ENCODE measurements at regions not wholly inside any gene's neighbourhood (a gene's known extent, or its start where the extent isn't known, plus 50 kb on each side); places are given as distances from the start of the nearest gene placed in this dataset.

DNA sequence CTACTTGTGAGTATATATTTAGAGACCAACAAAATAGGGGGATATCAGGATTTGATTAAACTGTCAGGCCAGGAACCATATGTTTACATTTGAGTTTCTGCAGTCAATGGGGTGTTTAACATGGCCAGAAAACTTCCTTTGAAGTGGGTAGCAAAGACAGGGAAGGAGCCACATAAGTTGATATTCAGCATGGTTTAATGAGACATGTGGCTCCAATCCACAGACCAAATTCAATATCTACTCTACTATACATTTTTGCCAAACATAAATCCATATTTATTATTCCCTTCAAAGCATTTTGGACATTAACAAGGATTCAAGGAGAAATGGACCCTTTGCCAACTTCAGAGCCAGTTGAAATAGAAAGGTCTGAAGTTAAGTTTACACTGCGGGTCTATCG, 99.8 kb downstream of the TAF11L14 start:
- Histone ChIP-seq H3K36me3 (ENCODE audit: control insufficient read depth, insufficient read depth, low read length) (no peaks in the 10 kb centered on the region), H3K27ac (no peak overlapping the region), H3K27me3 (ENCODE audit: control insufficient read depth, insufficient read depth, low read length) (no peaks in the 10 kb centered on the region), H3K9me3 (ENCODE audit: control insufficient read depth, low read length) (no peaks in the 10 kb centered on the region), H2AFZ (no peak overlapping the region), H3K4me3 (ENCODE audit: low read depth, low read length) (no peak overlapping the region), H3K4me2 (ENCODE audit: low read length) (no peak overlapping the region), H3K79me2 (no peaks in the 10 kb centered on the region), H3K9ac (no peak overlapping the region), H3K4me1 (no peaks in the 10 kb centered on the region)
- TF ChIP-seq, protein P1, sequence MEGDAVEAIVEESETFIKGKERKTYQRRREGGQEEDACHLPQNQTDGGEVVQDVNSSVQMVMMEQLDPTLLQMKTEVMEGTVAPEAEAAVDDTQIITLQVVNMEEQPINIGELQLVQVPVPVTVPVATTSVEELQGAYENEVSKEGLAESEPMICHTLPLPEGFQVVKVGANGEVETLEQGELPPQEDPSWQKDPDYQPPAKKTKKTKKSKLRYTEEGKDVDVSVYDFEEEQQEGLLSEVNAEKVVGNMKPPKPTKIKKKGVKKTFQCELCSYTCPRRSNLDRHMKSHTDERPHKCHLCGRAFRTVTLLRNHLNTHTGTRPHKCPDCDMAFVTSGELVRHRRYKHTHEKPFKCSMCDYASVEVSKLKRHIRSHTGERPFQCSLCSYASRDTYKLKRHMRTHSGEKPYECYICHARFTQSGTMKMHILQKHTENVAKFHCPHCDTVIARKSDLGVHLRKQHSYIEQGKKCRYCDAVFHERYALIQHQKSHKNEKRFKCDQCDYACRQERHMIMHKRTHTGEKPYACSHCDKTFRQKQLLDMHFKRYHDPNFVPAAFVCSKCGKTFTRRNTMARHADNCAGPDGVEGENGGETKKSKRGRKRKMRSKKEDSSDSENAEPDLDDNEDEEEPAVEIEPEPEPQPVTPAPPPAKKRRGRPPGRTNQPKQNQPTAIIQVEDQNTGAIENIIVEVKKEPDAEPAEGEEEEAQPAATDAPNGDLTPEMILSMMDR (IDR thresholded peaks at IDR 0.05) = no peak

DNA sequence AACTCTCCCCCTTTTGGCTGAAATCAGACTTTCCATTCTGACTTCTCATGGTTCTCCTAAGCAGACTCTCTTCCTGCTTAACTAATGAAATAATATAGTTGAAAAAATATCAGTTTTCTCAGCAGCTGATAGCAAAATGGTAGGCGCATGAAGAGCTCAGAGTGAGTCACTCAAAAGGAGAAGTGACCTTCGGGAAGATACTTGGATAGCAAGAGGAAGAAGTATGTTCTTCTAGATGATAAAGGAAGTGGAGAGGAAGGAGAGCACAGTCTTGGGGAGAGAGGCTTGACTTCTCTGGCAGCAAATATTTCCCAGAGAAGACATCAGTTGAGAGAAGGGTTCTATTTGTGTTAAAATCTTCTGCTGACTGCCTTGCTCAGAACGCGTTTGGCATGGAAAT, 101.5 kb downstream of the TAF11L14 start:
- H3K9ac ChIP-seq = no peak overlapping the region
- no peaks in the 10 kb centered on the region for H3K4me1 ChIP-seq
- no peak overlapping the region for H3K4me3 ChIP-seq (ENCODE audit: low read depth, low read length)
- H3K4me2 ChIP-seq (ENCODE audit: low read length) = no peak overlapping the region
- H3K79me2 ChIP-seq = no peaks in the 10 kb centered on the region
- H3K9me3 ChIP-seq (ENCODE audit: control insufficient read depth, low read length) = no peaks in the 10 kb centered on the region
- H3K36me3 ChIP-seq (ENCODE audit: control insufficient read depth, insufficient read depth, low read length) = no peaks in the 10 kb centered on the region
- TF ChIP-seq, protein P1 (IDR thresholded peaks at IDR 0.05) = no peak
- no peak overlapping the region for H3K27ac ChIP-seq
- no peaks in the 10 kb centered on the region for H3K27me3 ChIP-seq (ENCODE audit: control insufficient read depth, insufficient read depth, low read length)
- no peak overlapping the region for H2AFZ ChIP-seq

DNA sequence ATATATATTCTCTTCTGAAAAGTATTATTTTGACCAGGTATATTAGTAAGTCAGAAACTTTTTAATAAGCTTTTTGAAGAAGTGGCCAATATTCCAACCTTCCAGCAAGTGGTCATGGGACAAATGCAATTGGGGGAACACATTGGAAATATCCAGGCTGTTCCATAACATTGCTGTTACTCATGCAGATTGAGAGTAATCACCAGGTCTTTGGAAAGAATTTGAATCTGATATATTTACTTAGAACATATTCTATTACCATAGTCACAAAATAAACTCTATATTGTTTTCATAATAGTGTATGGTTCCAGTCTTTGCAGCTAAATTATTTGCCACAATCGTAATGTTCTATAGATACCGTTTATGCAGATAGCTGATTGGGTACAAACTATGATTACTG, 102.8 kb downstream of the TAF11L14 start:
- H3K4me1 ChIP-seq = no peaks in the 10 kb centered on the region
- no peaks in the 10 kb centered on the region for H3K27me3 ChIP-seq (ENCODE audit: control insufficient read depth, insufficient read depth, low read length)
- H3K9me3 ChIP-seq (ENCODE audit: control insufficient read depth, low read length) = no peaks in the 10 kb centered on the region
- no peaks in the 10 kb centered on the region for H3K79me2 ChIP-seq
- no peak overlapping the region for H3K9ac ChIP-seq
- H2AFZ ChIP-seq = no peak overlapping the region
- no peak overlapping the region for H3K4me2 ChIP-seq (ENCODE audit: low read length)
- no peaks in the 10 kb centered on the region for H3K36me3 ChIP-seq (ENCODE audit: control insufficient read depth, insufficient read depth, low read length)
- TF ChIP-seq, protein P1 (IDR thresholded peaks at IDR 0.05) = no peak
- H3K4me3 ChIP-seq (ENCODE audit: low read depth, low read length) = no peak overlapping the region
- no peak overlapping the region for H3K27ac ChIP-seq

- Histone ChIP-seq H3K27me3 (ENCODE audit: control insufficient read depth, insufficient read depth, low read length) (no peaks in the 10 kb centered on the region), H3K27ac (no peak overlapping the region)
These were observed 104.2 kb downstream of the TAF11L14 start for GRCh38 chr5:17738446-17738845.

More at GRCh38 chr5:17738446-17738845, 104.2 kb downstream of the TAF11L14 start:
- no peaks in the 10 kb centered on the region for H3K9me3 ChIP-seq (ENCODE audit: control insufficient read depth, low read length)
- H3K4me2 ChIP-seq (ENCODE audit: low read length) = no peak overlapping the region
- no peak overlapping the region for H3K9ac ChIP-seq
- no peaks in the 10 kb centered on the region for H3K79me2 ChIP-seq
- TF ChIP-seq, protein P1 (IDR thresholded peaks at IDR 0.05) = no peak
- H3K4me1 ChIP-seq = no peaks in the 10 kb centered on the region
- no peak overlapping the region for H2AFZ ChIP-seq
- no peaks in the 10 kb centered on the region for H3K36me3 ChIP-seq (ENCODE audit: control insufficient read depth, insufficient read depth, low read length)
- H3K4me3 ChIP-seq (ENCODE audit: low read depth, low read length) = no peak overlapping the region
